Ovary (tissue), 7 donors: ENCODE measurements at regions not wholly inside any gene's neighbourhood (a gene's known extent, or its start where the extent isn't known, plus 50 kb on each side); places are given as distances from the start of the nearest gene placed in this dataset.

Source experiments
- DNase-seq, 5 donors: peaks; one replicate each; pipeline ENCODE4 v3.0.0-alpha.2; 2019 to 2020
- H3K27ac ChIP-seq, 2 donors: fragments of 200-600 bp; one replicate each; pipeline versions ENCODE4 v1.5.1 to v1.8.0; 2019 to 2022
- H3K27me3 ChIP-seq: fragments of 200-600 bp; one replicate; pipeline ENCODE4 v1.8.0; 2022
- H3K36me3 ChIP-seq: fragments of 200-600 bp; sonication (generic); one replicate; pipeline ENCODE4 v1.5.1; 2019
- H3K4me1 ChIP-seq: one replicate; pipeline ENCODE4 v1.8.1; 2013; ENCODE audit warnings: mild to moderate bottlenecking, moderate library complexity; ENCODE audit not compliant: insufficient read depth
- H3K4me3 ChIP-seq: fragments of 200-600 bp; sonication (generic); one replicate; pipeline ENCODE4 v1.5.1; 2017
- H3K9me3 ChIP-seq, 2 donors: fragments of 200-600 bp in 1 of 2; sonication (generic) in 1 of 2; one replicate each; pipeline versions ENCODE4 v1.5.1 to v1.8.1; 2013 to 2019; ENCODE audit warnings: mild to moderate bottlenecking in 1 of 2, moderate library complexity in 1 of 2
- EP300 ChIP-seq: sonication (generic); formaldehyde crosslinking; IDR thresholded peaks from one replicate; pipeline ENCODE4 v1.6.1; 2017; ENCODE audit warnings: antibody characterized with exemption
- POLR2A ChIP-seq: fragments of 450-650 bp; IDR thresholded peaks from one replicate; pipeline ENCODE4 v1.6.1; 2017; ENCODE audit warnings: antibody characterized with exemption, mild to moderate bottlenecking, moderate library complexity
- WGBS, 3 donors: extraction: QIAGEN DNeasy Blood & Tissue Kit in 1 of 3; methylation state at CpG; one replicate each; pipeline versions ENCODE4 v1.1.5 to v1.1.7; 2013 to 2017; 5-methylcytosine and 5-hydroxymethylcytosine counted together
- intact Hi-C, 4 donors: fragments of 100-400 bp; cut with DNase I; formaldehyde crosslinking; loops; one replicate each; pipeline versions ENCODE4 v1.11.0 to v1.15.1; 2022 to 2023
- TF ChIP-seq, protein P1 (sequence below), 3 donors: fragments of 450-650 bp in 2 of 3; fragments of 200-600 bp in 1 of 3; IDR thresholded peaks; one replicate each; pipeline versions ENCODE4 v1.5.1 to v1.8.0; 2016 to 2022; ENCODE audit warnings: antibody characterized with exemption in 3 of 3, mild to moderate bottlenecking in 1 of 3
- donor health status: DM: no; HTN: no; CAD: no; lungs with moderate emphysema.
- donor health status: DM: no; HTN: no; CAD: no.
- donor health status: Bipolar disorder and iron deficiency.
- donor health status: DM: no; HTN: no; CAD: no.
- donor health status: DM: yes; HTN: yes; CAD: no.

DNA sequence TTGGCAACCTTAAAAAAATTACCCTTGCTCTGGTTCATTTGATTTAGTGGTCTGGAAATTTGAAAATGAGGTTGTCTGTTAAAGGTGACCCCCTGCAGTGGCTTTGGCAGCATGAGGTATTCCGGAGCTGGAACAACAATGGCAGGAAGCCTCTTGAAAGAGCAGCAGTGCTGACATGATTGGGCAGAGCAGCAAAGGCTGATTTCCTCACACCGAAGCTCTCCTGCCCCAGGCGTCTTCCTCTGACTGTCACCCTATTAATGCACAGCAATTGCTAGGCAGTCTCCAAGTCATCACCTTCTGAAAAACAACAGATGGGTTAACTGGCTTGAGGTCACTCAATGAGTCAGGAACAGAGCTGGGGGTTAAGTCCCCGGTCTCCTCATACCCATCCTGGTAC is 241.8 kb upstream of the MMS22L start:
- no peaks in the 10 kb centered on the region for H3K9me3 ChIP-seq
- no peaks in the 10 kb centered on the region for H3K4me1 ChIP-seq
- H3K27me3 ChIP-seq, result no peaks in the 10 kb centered on the region
- no peak overlapping the region for H3K27ac ChIP-seq
- 33 to 35% (median 33%) methylated on average over 4 of the region's 4 CpGs for WGBS, 3 donors
- intact Hi-C loops, result no loop called here
- no peaks in the 10 kb centered on the region for H3K36me3 ChIP-seq
- no peak overlapping the region for H3K4me3 ChIP-seq
- DNase-seq, result no peak
- TF ChIP-seq EP300 (no peak), POLR2A (no peak)
- TF ChIP-seq, protein P1, sequence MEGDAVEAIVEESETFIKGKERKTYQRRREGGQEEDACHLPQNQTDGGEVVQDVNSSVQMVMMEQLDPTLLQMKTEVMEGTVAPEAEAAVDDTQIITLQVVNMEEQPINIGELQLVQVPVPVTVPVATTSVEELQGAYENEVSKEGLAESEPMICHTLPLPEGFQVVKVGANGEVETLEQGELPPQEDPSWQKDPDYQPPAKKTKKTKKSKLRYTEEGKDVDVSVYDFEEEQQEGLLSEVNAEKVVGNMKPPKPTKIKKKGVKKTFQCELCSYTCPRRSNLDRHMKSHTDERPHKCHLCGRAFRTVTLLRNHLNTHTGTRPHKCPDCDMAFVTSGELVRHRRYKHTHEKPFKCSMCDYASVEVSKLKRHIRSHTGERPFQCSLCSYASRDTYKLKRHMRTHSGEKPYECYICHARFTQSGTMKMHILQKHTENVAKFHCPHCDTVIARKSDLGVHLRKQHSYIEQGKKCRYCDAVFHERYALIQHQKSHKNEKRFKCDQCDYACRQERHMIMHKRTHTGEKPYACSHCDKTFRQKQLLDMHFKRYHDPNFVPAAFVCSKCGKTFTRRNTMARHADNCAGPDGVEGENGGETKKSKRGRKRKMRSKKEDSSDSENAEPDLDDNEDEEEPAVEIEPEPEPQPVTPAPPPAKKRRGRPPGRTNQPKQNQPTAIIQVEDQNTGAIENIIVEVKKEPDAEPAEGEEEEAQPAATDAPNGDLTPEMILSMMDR (IDR thresholded peaks at IDR 0.05), result no peak

DNA sequence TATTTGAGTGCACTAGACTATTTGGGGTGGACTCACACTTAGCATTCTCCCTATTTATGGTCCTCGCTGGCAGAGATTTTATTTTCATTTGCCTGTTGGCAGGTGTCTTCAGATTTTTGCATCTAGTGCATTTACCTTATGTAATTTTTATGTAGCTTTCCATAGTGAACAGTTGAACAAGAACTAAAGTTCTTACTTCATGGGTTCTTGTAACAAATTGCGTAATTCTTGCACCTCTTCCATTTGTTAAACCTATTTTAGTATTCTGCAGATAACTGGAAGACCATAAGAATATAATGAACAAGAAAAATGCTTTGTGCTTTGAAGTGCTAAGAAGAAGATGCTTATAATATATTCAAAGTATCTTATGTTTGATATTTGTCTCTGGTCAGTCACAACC is 252.8 kb upstream of the MMS22L start:
- H3K36me3 ChIP-seq, result no peaks in the 10 kb centered on the region
- TF ChIP-seq EP300, result no peak
- TF ChIP-seq, protein P1 (IDR thresholded peaks at IDR 0.05), result no peak
- no peak for TF ChIP-seq POLR2A
- H3K9me3 ChIP-seq, result no peaks in the 10 kb centered on the region
- no peaks in the 10 kb centered on the region for H3K4me1 ChIP-seq
- intact Hi-C loops, result no loop called here
- H3K4me3 ChIP-seq, result no peak overlapping the region
- H3K27me3 ChIP-seq, result no peaks in the 10 kb centered on the region
- no peak for DNase-seq
- WGBS, 3 donors, result 83 to 86% (median 83%) methylated on average over 2 of the region's 2 CpGs
- no peak overlapping the region for H3K27ac ChIP-seq

DNA sequence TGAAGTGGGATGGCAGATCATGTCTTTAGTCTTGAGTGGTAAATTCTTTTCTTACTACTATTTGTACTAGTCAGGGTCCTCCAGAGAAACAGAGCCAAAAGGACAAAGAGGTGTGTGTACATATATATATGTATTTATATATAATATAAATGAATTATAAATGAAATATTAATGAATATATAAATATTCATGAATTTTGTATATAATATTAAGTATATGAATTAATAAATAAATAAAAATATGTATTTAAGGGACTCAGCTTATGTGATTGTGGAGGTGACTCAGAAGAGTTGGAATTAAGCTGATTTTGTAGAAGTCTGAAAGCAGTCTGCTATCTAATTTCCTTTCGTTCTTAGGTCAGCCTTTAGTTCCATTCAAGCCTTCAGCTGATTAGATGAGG is 265.3 kb upstream of the MMS22L start:
- no peak for TF ChIP-seq POLR2A
- TF ChIP-seq, protein P1 (IDR thresholded peaks at IDR 0.05), result no peak
- no peak for TF ChIP-seq EP300
- Histone ChIP-seq H3K27ac (no peak overlapping the region), H3K27me3 (no peaks in the 10 kb centered on the region), H3K9me3 (no peaks in the 10 kb centered on the region), H3K36me3 (no peaks in the 10 kb centered on the region), H3K4me1 (no peaks in the 10 kb centered on the region), H3K4me3 (no peak overlapping the region)
- intact Hi-C loops, result no loop called here
- WGBS, 3 donors, result 59 to 81% (median 67%) methylated on average over 1 of the region's 1 CpG
- DNase-seq, result no peak

DNA sequence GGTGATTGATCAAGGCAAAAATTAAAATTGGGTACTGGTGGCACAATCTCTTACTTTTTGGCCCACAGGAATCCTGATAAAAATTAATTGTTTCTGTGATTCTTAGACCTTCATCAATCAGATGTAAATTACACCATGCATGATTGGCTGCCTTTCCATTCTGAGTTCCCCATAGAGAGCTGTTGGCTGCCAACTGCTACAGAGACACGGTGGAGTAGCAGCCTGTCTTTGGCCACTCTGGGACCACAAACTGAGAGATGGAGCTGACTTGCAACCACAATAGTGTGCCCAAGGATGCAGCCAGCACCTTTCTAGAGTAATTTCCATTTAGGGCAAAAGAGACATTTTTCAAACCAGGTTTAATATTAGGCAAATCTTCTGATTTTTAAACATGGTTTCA is 274.3 kb upstream of the MMS22L start:
- Histone ChIP-seq H3K4me3 (no peak overlapping the region), H3K27ac (no peak overlapping the region), H3K27me3 (peaks cover 2% of the 10 kb centered on the region), H3K9me3 (no peaks in the 10 kb centered on the region), H3K36me3 (no peaks in the 10 kb centered on the region), H3K4me1 (no peaks in the 10 kb centered on the region)
- intact Hi-C loops, result no loop called here
- TF ChIP-seq POLR2A (no peak), EP300 (no peak)
- TF ChIP-seq, protein P1 (IDR thresholded peaks at IDR 0.05), result no peak
- 31 to 41% (median 35%) methylated on average over 1 of the region's 1 CpG for WGBS, 3 donors
- no peak for DNase-seq

DNA sequence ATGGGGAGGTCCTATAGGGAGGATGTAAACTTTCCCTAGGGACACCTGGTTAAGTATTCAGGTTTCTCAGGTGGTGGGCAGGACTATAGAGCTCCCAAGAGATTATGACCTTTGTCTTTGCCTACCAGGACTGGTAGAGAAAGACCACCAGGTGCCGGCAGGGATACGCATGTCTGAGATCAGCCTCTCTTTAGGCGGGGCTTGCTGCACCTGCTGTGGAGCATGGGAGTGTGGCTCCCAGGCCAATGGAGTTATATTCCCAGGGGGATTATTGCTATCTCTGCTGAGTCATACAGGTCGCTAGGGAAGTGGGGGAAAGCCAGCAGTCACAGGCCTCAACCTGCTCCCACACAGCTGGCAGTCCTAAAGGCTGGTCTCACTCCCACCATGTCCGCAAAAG is 280.5 kb upstream of the MMS22L start:
- no peak overlapping the region for H3K4me3 ChIP-seq
- H3K9me3 ChIP-seq, result no peaks in the 10 kb centered on the region
- no peak for DNase-seq
- no peaks in the 10 kb centered on the region for H3K4me1 ChIP-seq
- TF ChIP-seq EP300, result no peak
- TF ChIP-seq, protein P1 (IDR thresholded peaks at IDR 0.05), result no peak
- TF ChIP-seq POLR2A, result no peak
- 75 to 86% (median 81%) methylated on average over 5 of the region's 5 CpGs for WGBS, 3 donors
- no peak overlapping the region for H3K27ac ChIP-seq
- H3K36me3 ChIP-seq, result no peaks in the 10 kb centered on the region
- H3K27me3 ChIP-seq, result no peaks in the 10 kb centered on the region
- intact Hi-C loops, result no loop called here
